Thoracic aorta (tissue), 2 donors: ENCODE measurements at regions not wholly inside any gene's neighbourhood (a gene's known extent, or its start where the extent isn't known, plus 50 kb on each side); places are given as distances from the start of the nearest gene placed in this dataset.

Source experiments
- ATAC-seq: fragments of 150-250 bp; one replicate; pipeline ENCODE4 v1.8.0; 2017; ENCODE audit warnings: low read depth; ENCODE audit not compliant: insufficient number of reproducible peaks, low FRiP score
- DNase-seq: peaks from one replicate; pipeline ENCODE4 v3.0.0-alpha.2; 2020; ENCODE audit warnings: low spot score
- H3K27ac ChIP-seq, 2 donors: fragments of 200-600 bp; sonication (generic); 1 replicate in 1 of 2; 2 replicates in 1 of 2; pipeline ENCODE4 v1.5.1; 2016; ENCODE audit warnings: mild to moderate bottlenecking in 2 of 2, moderate library complexity in 2 of 2
- H3K27me3 ChIP-seq: fragments of 200-600 bp; sonication (generic); replicated peaks from 2 replicates; pipeline ENCODE4 v1.6.0; 2016; ENCODE audit warnings: mild to moderate bottlenecking; ENCODE audit not compliant: insufficient read depth
- H3K36me3 ChIP-seq: fragments of 200-600 bp; sonication (generic); one replicate; pipeline ENCODE4 v1.5.1; 2016
- H3K4me1 ChIP-seq, 2 donors: fragments of 200-600 bp; sonication (generic); 1 replicate in 1 of 2; 2 replicates in 1 of 2; pipeline versions ENCODE4 v1.5.1 to v1.6.0; 2016; ENCODE audit warnings: low read depth in 2 of 2, mild to moderate bottlenecking in 1 of 2; ENCODE audit not compliant: control insufficient read depth in 1 of 2
- H3K4me3 ChIP-seq: fragments of 200-600 bp; sonication (generic); 2 replicates; pipeline ENCODE4 v1.5.1; 2016; ENCODE audit warnings: mild to moderate bottlenecking
- H3K9me3 ChIP-seq: fragments of 200-600 bp; sonication (generic); 2 replicates; pipeline ENCODE4 v1.5.1; 2016
- TF ChIP-seq, protein P1 (sequence below): fragments of 200-600 bp; sonication (generic); IDR thresholded peaks from one replicate; pipeline ENCODE4 v1.5.1; 2019; ENCODE audit warnings: antibody characterized with exemption

DNA sequence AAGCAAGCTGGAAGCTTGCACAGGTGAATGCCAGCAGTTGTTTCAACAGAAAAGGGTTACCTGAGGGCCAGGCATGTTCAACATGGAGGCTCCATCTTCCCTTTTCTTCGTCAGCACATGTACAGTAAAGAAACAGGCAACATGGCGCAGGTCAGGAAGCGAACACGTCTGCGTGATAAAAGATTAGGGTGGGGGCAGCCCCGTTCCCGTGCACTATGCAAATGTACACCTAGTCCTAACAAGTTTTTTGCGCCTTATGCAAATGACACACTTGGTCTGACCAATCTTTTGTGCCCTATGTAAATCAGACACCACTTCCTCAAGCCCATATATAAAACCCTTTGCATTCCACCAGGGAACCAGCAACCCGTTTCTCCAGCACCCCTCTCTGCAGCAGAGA lies 452.1 kb upstream of the PTPRD start:
- H3K27ac ChIP-seq, result no peak overlapping the region
- no peaks in the 10 kb centered on the region for H3K9me3 ChIP-seq
- no peak for ATAC-seq
- no peaks in the 10 kb centered on the region for H3K36me3 ChIP-seq
- no peaks in the 10 kb centered on the region for H3K27me3 ChIP-seq
- no peaks in the 10 kb centered on the region for H3K4me1 ChIP-seq
- no peak for DNase-seq
- no peak overlapping the region for H3K4me3 ChIP-seq
- TF ChIP-seq, protein P1, sequence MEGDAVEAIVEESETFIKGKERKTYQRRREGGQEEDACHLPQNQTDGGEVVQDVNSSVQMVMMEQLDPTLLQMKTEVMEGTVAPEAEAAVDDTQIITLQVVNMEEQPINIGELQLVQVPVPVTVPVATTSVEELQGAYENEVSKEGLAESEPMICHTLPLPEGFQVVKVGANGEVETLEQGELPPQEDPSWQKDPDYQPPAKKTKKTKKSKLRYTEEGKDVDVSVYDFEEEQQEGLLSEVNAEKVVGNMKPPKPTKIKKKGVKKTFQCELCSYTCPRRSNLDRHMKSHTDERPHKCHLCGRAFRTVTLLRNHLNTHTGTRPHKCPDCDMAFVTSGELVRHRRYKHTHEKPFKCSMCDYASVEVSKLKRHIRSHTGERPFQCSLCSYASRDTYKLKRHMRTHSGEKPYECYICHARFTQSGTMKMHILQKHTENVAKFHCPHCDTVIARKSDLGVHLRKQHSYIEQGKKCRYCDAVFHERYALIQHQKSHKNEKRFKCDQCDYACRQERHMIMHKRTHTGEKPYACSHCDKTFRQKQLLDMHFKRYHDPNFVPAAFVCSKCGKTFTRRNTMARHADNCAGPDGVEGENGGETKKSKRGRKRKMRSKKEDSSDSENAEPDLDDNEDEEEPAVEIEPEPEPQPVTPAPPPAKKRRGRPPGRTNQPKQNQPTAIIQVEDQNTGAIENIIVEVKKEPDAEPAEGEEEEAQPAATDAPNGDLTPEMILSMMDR, result no peak

DNA sequence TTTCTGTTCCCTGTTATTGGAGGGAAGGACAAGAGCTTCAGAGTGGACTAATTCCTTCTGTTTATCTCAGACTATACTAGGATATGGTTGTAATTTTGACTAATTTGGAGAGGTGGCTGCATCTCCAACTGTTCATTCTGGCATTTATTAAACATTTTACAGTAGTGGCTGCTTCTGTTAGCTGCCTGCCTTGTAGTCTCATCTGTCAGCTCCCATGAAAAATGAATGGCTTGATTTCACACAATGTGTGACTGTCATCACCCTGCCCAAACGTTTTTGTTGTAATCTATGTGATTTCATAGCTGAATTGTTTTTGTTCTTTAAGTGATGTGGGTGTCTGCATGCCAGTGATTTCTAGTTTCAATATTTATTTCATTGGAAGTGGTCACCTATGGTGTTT lies 459.4 kb upstream of the PTPRD start:
- TF ChIP-seq, protein P1, result no peak
- ATAC-seq, result no peak
- H3K27me3 ChIP-seq, result no peaks in the 10 kb centered on the region

GRCh38 chr9:11086561-11086960 lies 473.8 kb upstream of the PTPRD start:
- Histone ChIP-seq H3K4me3 (no peak overlapping the region), H3K36me3 (no peaks in the 10 kb centered on the region), H3K27me3 (no peaks in the 10 kb centered on the region), H3K4me1 (no peaks in the 10 kb centered on the region), H3K9me3 (no peaks in the 10 kb centered on the region), H3K27ac (no peak overlapping the region)
- ATAC-seq (no peak), DNase-seq (no peak)
- TF ChIP-seq, protein P1, result no peak

More for the DNA sequence above, 459.4 kb upstream of the PTPRD start:
- Histone ChIP-seq H3K27ac (no peak overlapping the region), H3K4me3 (no peak overlapping the region), H3K4me1 (no peaks in the 10 kb centered on the region), H3K9me3 (no peaks in the 10 kb centered on the region), H3K36me3 (no peaks in the 10 kb centered on the region)
- no peak for DNase-seq

GRCh38 chr9:11088821-11089374 lies 476.1 kb upstream of the PTPRD start:
- Histone ChIP-seq H3K27me3 (no peaks in the 10 kb centered on the region), H3K4me1 (no peaks in the 10 kb centered on the region), H3K27ac (no peak overlapping the region), H3K9me3 (no peaks in the 10 kb centered on the region), H3K36me3 (no peaks in the 10 kb centered on the region), H3K4me3 (no peak overlapping the region)
- TF ChIP-seq, protein P1, result no peak
- no peak for ATAC-seq
- DNase-seq, result no peak

GRCh38 chr9:11092974-11093373 lies 480.2 kb upstream of the PTPRD start:
- no peaks in the 10 kb centered on the region for H3K4me1 ChIP-seq
- H3K27ac ChIP-seq, result no peak overlapping the region
- ATAC-seq, result no peak
- H3K9me3 ChIP-seq, result no peaks in the 10 kb centered on the region
- no peaks in the 10 kb centered on the region for H3K27me3 ChIP-seq
- H3K36me3 ChIP-seq, result no peaks in the 10 kb centered on the region
- DNase-seq, result no peak
- H3K4me3 ChIP-seq, result no peak overlapping the region
- TF ChIP-seq, protein P1, result no peak
